HEK293 (cell line): ENCODE measurements at regions not wholly inside any gene's neighbourhood (a gene's known extent, or its start where the extent isn't known, plus 50 kb on each side); places are given as distances from the start of the nearest gene placed in this dataset.

Experiments used
- CTCF ChIA-PET: fragments of 350-600 bp; formaldehyde crosslinking; extraction: SDS; loops from one replicate; lab custom pipeline; 2021; ENCODE audit warnings: antibody characterized with exemption; lab: Yijun Ruan, JAX
- POLR2A ChIA-PET: fragments of 300-600 bp; formaldehyde crosslinking; extraction: SDS; loops from one replicate; lab custom pipeline; 2020; ENCODE audit warnings: antibody characterized with exemption, inconsistent platforms; lab: Yijun Ruan, JAX
- H3K27ac ChIP-seq: fragments of 200-500 bp; sonication (Bioruptor generic); 2 replicates; pipeline ENCODE4 v1.5.1; 2014; ENCODE audit warnings: low read depth, low read length, control low read depth, inconsistent platforms; ENCODE audit errors: extremely low read depth
- H3K36me3 ChIP-seq, 2 experiments: fragments of 200-500 bp in 1 of 2; sonication (Bioruptor generic) in 1 of 2; 1 replicate in 1 of 2; 2 replicates in 1 of 2; pipeline ENCODE4 v1.5.1; 2014 to 2017; ENCODE audit warnings: inconsistent platforms in 2 of 2, low read length in 2 of 2; ENCODE audit not compliant: control insufficient read depth in 2 of 2, insufficient read depth in 1 of 2
- H3K4me1 ChIP-seq: fragments of 200-500 bp; sonication (Bioruptor generic); 2 replicates; pipeline ENCODE4 v1.5.1; 2014; ENCODE audit warnings: mild to moderate bottlenecking, low read length, inconsistent platforms; ENCODE audit not compliant: control insufficient read depth, insufficient read depth
- H3K4me3 ChIP-seq: 2 replicates; pipeline ENCODE4 v1.5.1; 2011; ENCODE audit warnings: low read depth, mild to moderate bottlenecking, control low read depth, low read length, moderate library complexity
- H3K9me3 ChIP-seq: fragments of 200-500 bp; sonication (Bioruptor generic); 2 replicates; pipeline ENCODE4 v1.5.1; 2014; ENCODE audit warnings: low read depth, low read length, inconsistent platforms; ENCODE audit not compliant: control insufficient read depth, insufficient read depth
- GLI4 ChIP-seq: fragments of 450-650 bp; formaldehyde crosslinking; IDR thresholded peaks from 2 replicates; pipeline ENCODE4 v1.5.1; 2016; ENCODE audit warnings: missing biosample characterization, missing genetic modification characterization
- GLIS2 ChIP-seq: fragments of 450-650 bp; formaldehyde crosslinking; IDR thresholded peaks from 2 replicates; pipeline ENCODE4 v1.5.1; 2016; ENCODE audit warnings: missing biosample characterization, missing genetic modification characterization
- HOXA7 ChIP-seq: sonication (generic); formaldehyde crosslinking; IDR thresholded peaks from 2 replicates; pipeline ENCODE4 v1.8.1; 2022; ENCODE audit warnings: missing genetic modification reagents, borderline replicate concordance
- OSR2 ChIP-seq: fragments of 450-650 bp; formaldehyde crosslinking; IDR thresholded peaks from 2 replicates; pipeline ENCODE4 v1.5.1; 2016; ENCODE audit warnings: missing biosample characterization, missing genetic modification characterization
- REPIN1 ChIP-seq: fragments of 450-650 bp; formaldehyde crosslinking; IDR thresholded peaks from 2 replicates; pipeline ENCODE4 v1.5.1; 2017; ENCODE audit warnings: missing biosample characterization, missing genetic modification characterization, low read depth
- ZBTB8A ChIP-seq: fragments of 450-650 bp; formaldehyde crosslinking; IDR thresholded peaks from 2 replicates; pipeline ENCODE4 v1.5.1; 2016; ENCODE audit warnings: missing biosample characterization, missing genetic modification characterization
- ZNF132 ChIP-seq: fragments of 450-650 bp; formaldehyde crosslinking; IDR thresholded peaks from 2 replicates; pipeline ENCODE4 v1.5.1; 2017; ENCODE audit warnings: missing biosample characterization, missing genetic modification characterization, borderline replicate concordance
- ZNF169 ChIP-seq: fragments of 450-650 bp; formaldehyde crosslinking; IDR thresholded peaks from 2 replicates; pipeline ENCODE4 v1.5.1; 2016; ENCODE audit warnings: missing biosample characterization, missing genetic modification characterization
- ZNF292 ChIP-seq: fragments of 450-650 bp; formaldehyde crosslinking; IDR thresholded peaks from 2 replicates; pipeline ENCODE4 v1.5.1; 2016; ENCODE audit warnings: low read depth, missing biosample characterization, missing genetic modification characterization, borderline replicate concordance
- ZNF341 ChIP-seq: fragments of 450-650 bp; formaldehyde crosslinking; IDR thresholded peaks from 2 replicates; pipeline ENCODE4; 2016; ENCODE audit warnings: low read depth, missing biosample characterization, missing genetic modification characterization
- ZNF394 ChIP-seq: fragments of 450-650 bp; formaldehyde crosslinking; IDR thresholded peaks from 2 replicates; pipeline ENCODE4 v1.5.1; 2016; ENCODE audit warnings: missing biosample characterization, missing genetic modification characterization, mild to moderate bottlenecking, moderate library complexity, borderline replicate concordance
- ZNF521 ChIP-seq: fragments of 450-650 bp; formaldehyde crosslinking; IDR thresholded peaks from 2 replicates; pipeline ENCODE4 v1.5.1; 2017; ENCODE audit warnings: missing biosample characterization, mild to moderate bottlenecking, missing genetic modification characterization
- ZNF585B ChIP-seq: fragments of 450-650 bp; formaldehyde crosslinking; IDR thresholded peaks from 2 replicates; pipeline ENCODE4 v1.5.1; 2016; ENCODE audit warnings: missing biosample characterization, missing genetic modification characterization
- ZNF624 ChIP-seq: fragments of 450-650 bp; formaldehyde crosslinking; IDR thresholded peaks from 2 replicates; pipeline ENCODE4 v1.5.1; 2017; ENCODE audit warnings: missing biosample characterization, missing genetic modification characterization
- ZNF670 ChIP-seq: fragments of 450-650 bp; formaldehyde crosslinking; IDR thresholded peaks from 2 replicates; pipeline ENCODE4 v1.5.1; 2016; ENCODE audit warnings: missing biosample characterization, missing genetic modification characterization, low read depth
- ZNF701 ChIP-seq: fragments of 450-650 bp; formaldehyde crosslinking; IDR thresholded peaks from 2 replicates; pipeline ENCODE4 v1.5.1; 2016; ENCODE audit warnings: missing biosample characterization, missing genetic modification characterization
- ZNF830 ChIP-seq: fragments of 450-650 bp; IDR thresholded peaks from 2 replicates; pipeline ENCODE4 v1.5.0; 2018; ENCODE audit warnings: missing biosample characterization, missing genetic modification characterization, low read depth, mild to moderate bottlenecking, moderate library complexity
- TF ChIP-seq, protein P1 (sequence below): fragments of 450-650 bp; formaldehyde crosslinking; IDR thresholded peaks from 2 replicates; pipeline ENCODE4 v1.5.1; 2016; ENCODE audit warnings: missing biosample characterization, missing genetic modification characterization, borderline replicate concordance
- TF ChIP-seq, protein P2 (sequence below): fragments of 450-650 bp; formaldehyde crosslinking; IDR thresholded peaks from 2 replicates; pipeline ENCODE4 v1.5.1; 2016; ENCODE audit warnings: missing biosample characterization, missing genetic modification characterization
- TF ChIP-seq, protein P3 (sequence below): fragments of 450-650 bp; formaldehyde crosslinking; IDR thresholded peaks from 2 replicates; pipeline ENCODE4 v1.5.1; 2016; ENCODE audit warnings: missing biosample characterization, missing genetic modification characterization

DNA sequence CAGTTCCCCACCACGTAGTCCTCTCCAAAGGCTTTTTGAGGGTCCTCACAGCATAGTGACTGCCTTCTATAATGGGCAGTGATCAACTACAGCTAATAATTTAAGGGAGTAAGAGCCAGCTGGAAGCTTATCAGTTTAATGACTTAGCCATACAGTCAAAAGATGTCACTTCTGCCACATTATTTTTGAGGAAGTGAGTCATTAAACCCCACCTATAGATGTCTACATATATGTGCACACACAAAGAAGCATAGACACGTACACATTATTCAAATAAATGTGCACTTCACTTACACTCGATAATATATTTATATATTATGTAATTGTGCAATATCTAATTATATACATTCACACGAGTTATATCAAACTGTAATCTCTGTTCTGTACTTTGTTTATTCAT, 1704.7 kb downstream of the KCNT2 start (continued):
- TF ChIP-seq, protein P1, sequence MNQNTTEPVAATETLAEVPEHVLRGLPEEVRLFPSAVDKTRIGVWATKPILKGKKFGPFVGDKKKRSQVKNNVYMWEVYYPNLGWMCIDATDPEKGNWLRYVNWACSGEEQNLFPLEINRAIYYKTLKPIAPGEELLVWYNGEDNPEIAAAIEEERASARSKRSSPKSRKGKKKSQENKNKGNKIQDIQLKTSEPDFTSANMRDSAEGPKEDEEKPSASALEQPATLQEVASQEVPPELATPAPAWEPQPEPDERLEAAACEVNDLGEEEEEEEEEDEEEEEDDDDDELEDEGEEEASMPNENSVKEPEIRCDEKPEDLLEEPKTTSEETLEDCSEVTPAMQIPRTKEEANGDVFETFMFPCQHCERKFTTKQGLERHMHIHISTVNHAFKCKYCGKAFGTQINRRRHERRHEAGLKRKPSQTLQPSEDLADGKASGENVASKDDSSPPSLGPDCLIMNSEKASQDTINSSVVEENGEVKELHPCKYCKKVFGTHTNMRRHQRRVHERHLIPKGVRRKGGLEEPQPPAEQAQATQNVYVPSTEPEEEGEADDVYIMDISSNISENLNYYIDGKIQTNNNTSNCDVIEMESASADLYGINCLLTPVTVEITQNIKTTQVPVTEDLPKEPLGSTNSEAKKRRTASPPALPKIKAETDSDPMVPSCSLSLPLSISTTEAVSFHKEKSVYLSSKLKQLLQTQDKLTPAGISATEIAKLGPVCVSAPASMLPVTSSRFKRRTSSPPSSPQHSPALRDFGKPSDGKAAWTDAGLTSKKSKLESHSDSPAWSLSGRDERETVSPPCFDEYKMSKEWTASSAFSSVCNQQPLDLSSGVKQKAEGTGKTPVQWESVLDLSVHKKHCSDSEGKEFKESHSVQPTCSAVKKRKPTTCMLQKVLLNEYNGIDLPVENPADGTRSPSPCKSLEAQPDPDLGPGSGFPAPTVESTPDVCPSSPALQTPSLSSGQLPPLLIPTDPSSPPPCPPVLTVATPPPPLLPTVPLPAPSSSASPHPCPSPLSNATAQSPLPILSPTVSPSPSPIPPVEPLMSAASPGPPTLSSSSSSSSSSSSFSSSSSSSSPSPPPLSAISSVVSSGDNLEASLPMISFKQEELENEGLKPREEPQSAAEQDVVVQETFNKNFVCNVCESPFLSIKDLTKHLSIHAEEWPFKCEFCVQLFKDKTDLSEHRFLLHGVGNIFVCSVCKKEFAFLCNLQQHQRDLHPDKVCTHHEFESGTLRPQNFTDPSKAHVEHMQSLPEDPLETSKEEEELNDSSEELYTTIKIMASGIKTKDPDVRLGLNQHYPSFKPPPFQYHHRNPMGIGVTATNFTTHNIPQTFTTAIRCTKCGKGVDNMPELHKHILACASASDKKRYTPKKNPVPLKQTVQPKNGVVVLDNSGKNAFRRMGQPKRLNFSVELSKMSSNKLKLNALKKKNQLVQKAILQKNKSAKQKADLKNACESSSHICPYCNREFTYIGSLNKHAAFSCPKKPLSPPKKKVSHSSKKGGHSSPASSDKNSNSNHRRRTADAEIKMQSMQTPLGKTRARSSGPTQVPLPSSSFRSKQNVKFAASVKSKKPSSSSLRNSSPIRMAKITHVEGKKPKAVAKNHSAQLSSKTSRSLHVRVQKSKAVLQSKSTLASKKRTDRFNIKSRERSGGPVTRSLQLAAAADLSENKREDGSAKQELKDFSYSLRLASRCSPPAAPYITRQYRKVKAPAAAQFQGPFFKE (tag by site-specific recombination), result no peak
- no peak for TF ChIP-seq REPIN1 (tag by site-specific recombination)

DNA sequence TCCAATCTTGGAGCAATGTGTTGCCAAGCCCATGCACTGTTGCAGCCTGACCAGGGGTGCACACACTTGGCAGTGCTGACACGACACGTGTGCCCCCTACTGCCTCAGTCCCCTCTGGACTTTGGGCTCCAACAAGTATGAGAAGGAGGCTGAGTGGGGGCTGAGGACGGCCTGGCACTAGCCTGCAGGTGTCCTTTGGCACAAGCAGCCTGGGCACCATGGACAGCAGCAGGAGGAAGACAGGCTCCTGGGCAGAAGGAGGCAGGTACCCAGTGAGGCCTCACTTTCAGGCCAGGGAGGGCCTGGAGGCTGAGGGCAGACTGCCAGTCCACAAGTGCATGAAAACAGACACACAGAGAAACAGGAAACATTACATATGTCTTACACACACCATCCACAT, 1702.9 kb upstream of the B3GALT2 start:
- ChIA-PET POLR2A (no interaction called here), CTCF (no interaction called here)
- no peaks in the 10 kb centered on the region for H3K4me1 ChIP-seq
- no peak overlapping the region for H3K27ac ChIP-seq
- H3K36me3 ChIP-seq, result no peaks in the 10 kb centered on the region
- no peak overlapping the region for H3K4me3 ChIP-seq
- no peaks in the 10 kb centered on the region for H3K9me3 ChIP-seq
- TF ChIP-seq ZNF624 (tag by site-specific recombination), result no peak
- no peak for TF ChIP-seq GLIS2 (tag by site-specific recombination)
- TF ChIP-seq, protein P2, sequence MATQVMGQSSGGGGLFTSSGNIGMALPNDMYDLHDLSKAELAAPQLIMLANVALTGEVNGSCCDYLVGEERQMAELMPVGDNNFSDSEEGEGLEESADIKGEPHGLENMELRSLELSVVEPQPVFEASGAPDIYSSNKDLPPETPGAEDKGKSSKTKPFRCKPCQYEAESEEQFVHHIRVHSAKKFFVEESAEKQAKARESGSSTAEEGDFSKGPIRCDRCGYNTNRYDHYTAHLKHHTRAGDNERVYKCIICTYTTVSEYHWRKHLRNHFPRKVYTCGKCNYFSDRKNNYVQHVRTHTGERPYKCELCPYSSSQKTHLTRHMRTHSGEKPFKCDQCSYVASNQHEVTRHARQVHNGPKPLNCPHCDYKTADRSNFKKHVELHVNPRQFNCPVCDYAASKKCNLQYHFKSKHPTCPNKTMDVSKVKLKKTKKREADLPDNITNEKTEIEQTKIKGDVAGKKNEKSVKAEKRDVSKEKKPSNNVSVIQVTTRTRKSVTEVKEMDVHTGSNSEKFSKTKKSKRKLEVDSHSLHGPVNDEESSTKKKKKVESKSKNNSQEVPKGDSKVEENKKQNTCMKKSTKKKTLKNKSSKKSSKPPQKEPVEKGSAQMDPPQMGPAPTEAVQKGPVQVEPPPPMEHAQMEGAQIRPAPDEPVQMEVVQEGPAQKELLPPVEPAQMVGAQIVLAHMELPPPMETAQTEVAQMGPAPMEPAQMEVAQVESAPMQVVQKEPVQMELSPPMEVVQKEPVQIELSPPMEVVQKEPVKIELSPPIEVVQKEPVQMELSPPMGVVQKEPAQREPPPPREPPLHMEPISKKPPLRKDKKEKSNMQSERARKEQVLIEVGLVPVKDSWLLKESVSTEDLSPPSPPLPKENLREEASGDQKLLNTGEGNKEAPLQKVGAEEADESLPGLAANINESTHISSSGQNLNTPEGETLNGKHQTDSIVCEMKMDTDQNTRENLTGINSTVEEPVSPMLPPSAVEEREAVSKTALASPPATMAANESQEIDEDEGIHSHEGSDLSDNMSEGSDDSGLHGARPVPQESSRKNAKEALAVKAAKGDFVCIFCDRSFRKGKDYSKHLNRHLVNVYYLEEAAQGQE (tag by site-specific recombination), result peak; percentile 84
- TF ChIP-seq ZNF132, result no peak

DNA sequence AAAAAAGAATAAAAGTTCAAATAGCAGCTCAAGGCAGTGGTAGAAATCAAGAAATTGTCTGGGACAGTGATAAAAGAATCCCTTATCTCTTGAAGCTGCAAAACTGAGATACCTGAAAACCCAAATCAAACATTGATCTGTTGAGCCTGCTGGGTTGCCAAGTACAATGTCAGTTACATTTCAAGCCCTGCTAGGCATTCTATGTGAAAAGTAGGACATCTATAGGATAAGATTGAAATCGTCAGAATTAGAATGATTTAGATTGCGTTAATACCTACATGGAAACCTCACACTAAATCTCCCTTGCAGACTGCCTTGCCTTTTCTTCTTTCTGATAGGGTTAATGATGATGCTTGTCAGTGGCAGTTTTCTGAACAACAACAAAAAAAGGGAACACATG, 1684.4 kb upstream of the B3GALT2 start:
- Histone ChIP-seq H3K9me3 (no peaks in the 10 kb centered on the region), H3K4me1 (no peaks in the 10 kb centered on the region), H3K36me3 (no peaks in the 10 kb centered on the region), H3K27ac (no peak overlapping the region), H3K4me3 (no peak overlapping the region)
- TF ChIP-seq ZNF670 (tag by site-specific recombination), result no peak
- TF ChIP-seq ZNF292 (tag by site-specific recombination), result no peak
- no peak for TF ChIP-seq ZNF341 (tag by site-specific recombination)
- TF ChIP-seq OSR2 (tag by site-specific recombination), result no peak
- no peak for TF ChIP-seq HOXA7 (CRISPR knock-in tag)
- TF ChIP-seq, protein P3, sequence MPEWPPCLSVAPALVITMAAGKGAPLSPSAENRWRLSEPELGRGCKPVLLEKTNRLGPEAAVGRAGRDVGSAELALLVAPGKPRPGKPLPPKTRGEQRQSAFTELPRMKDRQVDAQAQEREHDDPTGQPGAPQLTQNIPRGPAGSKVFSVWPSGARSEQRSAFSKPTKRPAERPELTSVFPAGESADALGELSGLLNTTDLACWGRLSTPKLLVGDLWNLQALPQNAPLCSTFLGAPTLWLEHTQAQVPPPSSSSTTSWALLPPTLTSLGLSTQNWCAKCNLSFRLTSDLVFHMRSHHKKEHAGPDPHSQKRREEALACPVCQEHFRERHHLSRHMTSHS, result no peak
- no peak for TF ChIP-seq ZNF521 (tag by site-specific recombination)
- TF ChIP-seq ZNF701 (tag by site-specific recombination), result no peak
- no peak for TF ChIP-seq GLI4 (tag by site-specific recombination)
- TF ChIP-seq ZNF394 (tag by site-specific recombination), result no peak
- TF ChIP-seq ZBTB8A (tag by site-specific recombination), result no peak
- TF ChIP-seq ZNF585B (tag by site-specific recombination), result no peak
- TF ChIP-seq ZNF169 (tag by site-specific recombination), result no peak
- no peak for TF ChIP-seq ZNF830
- ChIA-PET POLR2A (no interaction called here), CTCF (no interaction called here)
